ENCODE measurements at regions not wholly inside any gene's neighbourhood (a gene's known extent, or its start where the extent isn't known, plus 50 kb on each side); places are given as distances from the start of the nearest gene placed in this dataset.

DNA sequence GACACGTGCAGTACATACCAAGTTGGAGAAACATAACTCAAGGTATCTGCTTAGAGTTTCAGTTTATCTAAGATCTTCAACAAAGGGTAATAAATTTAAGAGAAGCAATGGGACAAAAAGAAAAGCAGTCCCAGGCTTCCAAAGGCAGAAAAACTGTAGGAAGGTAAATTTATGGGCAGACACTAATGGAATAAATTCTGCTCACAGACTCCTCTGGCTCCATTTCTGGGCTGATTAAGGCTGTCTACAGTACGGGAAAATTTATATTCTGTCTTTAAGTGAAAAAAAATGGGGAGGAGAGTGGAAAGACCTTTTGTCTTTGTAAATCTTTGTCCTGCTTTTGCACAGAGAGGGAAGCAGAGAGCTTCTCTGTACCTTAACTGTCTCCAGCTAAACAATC, 587.5 kb upstream of the IGFBP3 start:
- Mint-ChIP-seq H3K36me3 (ENCODE audit: low read depth) (no peaks in the 10 kb centered on the region), H3K4me1 (ENCODE audit: low read depth) (no peaks in the 10 kb centered on the region), H3K27me3 (ENCODE audit: low read depth) (no peaks in the 10 kb centered on the region), H3K27ac (no peak overlapping the region), H3K9me3 (peaks cover 16% of the 10 kb centered on the region), H3K4me3 (ENCODE audit: low read depth) (no peak overlapping the region)
- DNase-seq (ENCODE audit: low spot score): no peak
- intact Hi-C loops (cut with micrococcal nuclease): no loop called here

DNA sequence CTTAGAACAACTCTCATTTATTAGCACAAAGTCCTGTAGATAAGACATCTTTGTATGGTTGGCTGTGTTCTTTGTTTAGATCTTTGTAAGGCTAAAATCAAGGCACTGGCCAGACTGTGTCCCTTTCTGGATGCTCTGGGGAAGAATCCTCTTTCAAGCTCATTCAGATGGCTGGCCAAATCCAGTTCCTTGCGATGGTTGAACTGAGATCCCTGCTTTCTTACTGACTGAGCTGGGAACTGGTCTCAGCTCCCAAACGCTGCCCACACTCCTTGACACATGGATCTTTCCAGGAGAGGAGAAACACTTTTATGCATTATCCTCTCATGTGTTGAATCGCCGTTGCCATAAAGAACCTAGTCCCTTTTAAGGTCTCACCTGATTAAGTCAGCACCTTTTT, 586.5 kb upstream of the IGFBP3 start:
- Mint-ChIP-seq H3K27ac (no peak overlapping the region), H3K4me3 (ENCODE audit: low read depth) (no peak overlapping the region), H3K36me3 (ENCODE audit: low read depth) (no peaks in the 10 kb centered on the region), H3K4me1 (ENCODE audit: low read depth) (no peaks in the 10 kb centered on the region), H3K27me3 (ENCODE audit: low read depth) (no peaks in the 10 kb centered on the region), H3K9me3 (peaks cover 17% of the 10 kb centered on the region)
- no peak for DNase-seq (ENCODE audit: low spot score)
- intact Hi-C loops (cut with micrococcal nuclease): no loop called here

DNA sequence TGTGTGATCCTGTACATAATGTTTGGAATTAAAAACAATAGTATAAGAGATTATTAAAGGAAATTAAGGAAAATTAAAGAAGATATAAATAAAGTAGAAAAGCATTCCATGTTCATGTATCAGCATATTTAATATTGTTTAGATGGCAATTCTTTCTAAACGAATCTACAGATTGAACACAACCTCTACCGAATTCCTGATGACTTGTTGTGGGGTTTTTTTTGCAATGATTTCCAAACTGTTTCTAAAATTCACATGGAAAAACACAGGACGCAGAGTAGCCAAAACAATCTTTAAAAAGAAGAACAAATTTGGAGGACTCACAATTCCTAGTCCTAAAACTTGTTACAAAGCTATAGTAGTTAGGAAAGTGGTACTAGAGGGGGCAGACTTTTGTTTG, 573.4 kb upstream of the IGFBP3 start:
- Mint-ChIP-seq H3K27ac (no peak overlapping the region), H3K36me3 (ENCODE audit: low read depth) (no peaks in the 10 kb centered on the region), H3K27me3 (ENCODE audit: low read depth) (no peaks in the 10 kb centered on the region), H3K4me3 (ENCODE audit: low read depth) (no peak overlapping the region), H3K4me1 (ENCODE audit: low read depth) (no peaks in the 10 kb centered on the region), H3K9me3 (peaks cover 38% of the 10 kb centered on the region)
- DNase-seq (ENCODE audit: low spot score): no peak
- intact Hi-C loops (cut with micrococcal nuclease): no loop called here

DNA sequence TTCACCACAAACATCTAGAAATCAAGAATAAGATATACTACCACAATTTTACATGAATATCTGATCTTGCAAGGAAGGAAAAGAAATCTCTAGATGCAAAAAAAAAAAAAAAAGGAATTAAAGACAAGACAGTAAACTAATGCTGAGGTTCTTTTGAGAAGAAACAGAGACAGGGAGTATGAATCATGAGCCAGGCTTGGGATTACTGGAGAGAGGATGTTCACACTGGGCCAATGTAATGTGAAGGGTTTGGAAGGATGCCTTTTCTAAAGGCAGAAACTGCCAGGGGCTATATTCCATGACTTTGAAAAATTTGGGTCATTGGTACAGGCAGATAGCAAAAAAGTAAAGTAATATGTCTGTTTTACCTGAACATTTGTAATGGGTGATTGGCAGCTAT, 573.0 kb upstream of the IGFBP3 start:
- intact Hi-C loops (cut with micrococcal nuclease): no loop called here
- no peak for DNase-seq (ENCODE audit: low spot score)
- no peaks in the 10 kb centered on the region for H3K27me3 Mint-ChIP-seq (ENCODE audit: low read depth)

DNA sequence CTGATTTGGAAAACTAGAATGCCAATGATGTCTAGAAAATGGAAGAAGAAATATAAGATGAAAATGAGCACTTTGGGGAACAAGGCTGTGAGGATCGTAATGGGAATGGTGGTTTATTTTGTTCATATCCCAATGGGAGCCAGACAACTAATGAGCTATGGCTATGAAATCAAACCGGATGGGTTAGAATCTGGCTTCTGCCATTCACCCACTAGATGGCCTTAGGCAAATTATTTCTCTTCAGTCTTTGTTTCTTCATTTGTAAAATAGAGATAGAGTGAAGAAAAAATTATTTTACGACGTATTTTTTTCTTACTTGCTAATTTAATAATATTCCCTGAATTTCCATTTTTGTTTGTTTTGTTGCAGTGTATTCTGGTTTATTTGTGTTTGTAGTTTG, 572.1 kb upstream of the IGFBP3 start:
- Mint-ChIP-seq H3K36me3 (ENCODE audit: low read depth) (no peaks in the 10 kb centered on the region), H3K4me3 (ENCODE audit: low read depth) (no peak overlapping the region), H3K9me3 (peaks cover 30% of the 10 kb centered on the region), H3K4me1 (ENCODE audit: low read depth) (no peaks in the 10 kb centered on the region), H3K27me3 (ENCODE audit: low read depth) (no peaks in the 10 kb centered on the region), H3K27ac (no peak overlapping the region)
- DNase-seq (ENCODE audit: low spot score): no peak
- intact Hi-C loops (cut with micrococcal nuclease): no loop called here

More for the DNA sequence above, 573.0 kb upstream of the IGFBP3 start:
- Mint-ChIP-seq H3K4me1 (ENCODE audit: low read depth) (no peaks in the 10 kb centered on the region), H3K36me3 (ENCODE audit: low read depth) (no peaks in the 10 kb centered on the region), H3K27ac (no peak overlapping the region), H3K9me3 (peaks cover 37% of the 10 kb centered on the region), H3K4me3 (ENCODE audit: low read depth) (no peak overlapping the region)

DNA sequence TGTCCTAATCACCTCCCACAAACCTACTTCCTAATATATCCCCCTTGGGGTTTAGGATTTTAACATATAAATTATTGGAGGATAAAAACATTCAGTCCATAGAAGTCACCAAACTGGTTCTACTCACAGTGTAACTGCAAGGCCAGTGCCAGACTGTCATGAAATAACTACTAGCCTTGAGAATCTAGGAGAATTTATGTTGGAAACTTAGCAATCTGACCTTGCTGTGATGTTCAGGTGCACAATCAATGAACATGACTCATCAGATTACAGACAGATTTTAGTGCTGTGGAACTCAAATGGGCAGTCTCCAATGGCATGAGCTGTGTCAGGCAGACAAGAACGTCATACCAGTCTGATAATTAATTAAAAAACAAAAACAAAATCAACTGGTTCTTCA, 571.4 kb upstream of the IGFBP3 start:
- H3K4me3 Mint-ChIP-seq (ENCODE audit: low read depth): no peak overlapping the region
- peaks cover 26% of the 10 kb centered on the region for H3K9me3 Mint-ChIP-seq
- no peaks in the 10 kb centered on the region for H3K27me3 Mint-ChIP-seq (ENCODE audit: low read depth)
- no peak for DNase-seq (ENCODE audit: low spot score)
- H3K36me3 Mint-ChIP-seq (ENCODE audit: low read depth): no peaks in the 10 kb centered on the region
- H3K27ac Mint-ChIP-seq: no peak overlapping the region
- H3K4me1 Mint-ChIP-seq (ENCODE audit: low read depth): no peaks in the 10 kb centered on the region
- intact Hi-C loops (cut with micrococcal nuclease): no loop called here

DNA sequence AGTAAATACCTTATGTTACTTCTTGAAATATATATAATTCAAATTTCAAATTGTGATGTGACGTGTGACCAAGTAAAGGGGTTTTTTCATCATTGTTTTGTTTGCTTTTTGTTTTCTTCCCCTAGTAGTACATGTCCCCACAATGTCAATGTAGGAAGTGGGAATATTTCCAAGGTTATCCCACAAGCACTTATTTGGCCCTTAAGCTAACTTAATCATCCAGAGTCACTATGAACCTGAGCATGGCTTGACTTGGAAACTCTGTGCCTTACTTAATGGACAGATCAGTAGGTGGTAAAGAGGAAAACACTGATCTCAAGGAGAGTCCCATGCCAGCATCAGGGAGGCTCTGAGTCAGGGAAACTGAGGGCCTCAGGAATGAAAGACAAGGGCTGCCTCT, 569.3 kb upstream of the IGFBP3 start:
- H3K27me3 Mint-ChIP-seq (ENCODE audit: low read depth): no peaks in the 10 kb centered on the region
- H3K36me3 Mint-ChIP-seq (ENCODE audit: low read depth): no peaks in the 10 kb centered on the region
- H3K9me3 Mint-ChIP-seq: peaks cover 17% of the 10 kb centered on the region
- intact Hi-C loops (cut with micrococcal nuclease): no loop called here
- no peak overlapping the region for H3K27ac Mint-ChIP-seq
- no peaks in the 10 kb centered on the region for H3K4me1 Mint-ChIP-seq (ENCODE audit: low read depth)
- H3K4me3 Mint-ChIP-seq (ENCODE audit: low read depth): no peak overlapping the region
- DNase-seq (ENCODE audit: low spot score): no peak

DNA sequence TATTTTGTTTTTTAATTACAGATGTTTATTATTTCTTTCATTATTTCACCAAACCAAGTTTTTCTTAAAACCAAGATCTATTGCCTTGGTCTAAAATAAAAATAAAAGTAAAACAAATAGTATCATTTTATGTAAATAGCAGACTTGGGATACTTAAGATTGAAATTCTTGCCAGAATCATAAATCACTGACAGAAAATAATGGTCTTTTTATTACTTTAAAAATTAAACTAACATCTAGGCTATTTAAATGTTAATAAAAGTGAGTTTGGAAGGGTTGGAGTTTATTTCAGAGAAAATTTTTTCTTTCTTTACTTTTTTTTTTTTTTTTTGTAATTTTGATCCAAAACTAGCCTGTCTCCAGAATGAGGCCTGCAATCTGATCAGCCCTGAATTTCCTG, 568.0 kb upstream of the IGFBP3 start:
- intact Hi-C loops (cut with micrococcal nuclease): no loop called here
- Mint-ChIP-seq H3K4me3 (ENCODE audit: low read depth) (no peak overlapping the region), H3K27ac (no peak overlapping the region), H3K9me3 (peaks cover 17% of the 10 kb centered on the region), H3K36me3 (ENCODE audit: low read depth) (no peaks in the 10 kb centered on the region), H3K27me3 (ENCODE audit: low read depth) (no peaks in the 10 kb centered on the region), H3K4me1 (ENCODE audit: low read depth) (no peaks in the 10 kb centered on the region)
- DNase-seq (ENCODE audit: low spot score): no peak

DNA sequence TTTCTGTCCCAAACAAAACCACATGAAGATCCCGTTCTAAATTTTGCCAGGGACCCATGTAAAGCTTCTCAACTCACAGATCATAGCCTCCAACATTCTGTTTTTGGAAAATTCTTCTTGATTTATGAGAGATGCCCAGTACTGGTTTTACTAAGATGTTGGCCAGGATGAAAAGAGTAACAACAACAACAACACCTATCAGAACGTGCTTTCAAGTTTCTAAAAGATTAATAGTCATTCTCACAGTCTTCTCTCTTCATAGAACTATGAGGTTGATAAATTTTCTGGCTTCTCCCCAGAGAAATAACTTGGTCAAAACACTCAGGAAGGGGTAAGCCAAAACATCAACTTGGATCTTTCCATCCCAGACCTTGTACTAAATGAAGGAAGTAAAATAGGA, 567.5 kb upstream of the IGFBP3 start:
- no peak for DNase-seq (ENCODE audit: low spot score)
- Mint-ChIP-seq H3K4me1 (ENCODE audit: low read depth) (no peaks in the 10 kb centered on the region), H3K9me3 (peaks cover 20% of the 10 kb centered on the region), H3K36me3 (ENCODE audit: low read depth) (no peaks in the 10 kb centered on the region), H3K27ac (no peak overlapping the region), H3K4me3 (ENCODE audit: low read depth) (no peak overlapping the region), H3K27me3 (ENCODE audit: low read depth) (no peaks in the 10 kb centered on the region)
- intact Hi-C loops (cut with micrococcal nuclease): no loop called here

DNA sequence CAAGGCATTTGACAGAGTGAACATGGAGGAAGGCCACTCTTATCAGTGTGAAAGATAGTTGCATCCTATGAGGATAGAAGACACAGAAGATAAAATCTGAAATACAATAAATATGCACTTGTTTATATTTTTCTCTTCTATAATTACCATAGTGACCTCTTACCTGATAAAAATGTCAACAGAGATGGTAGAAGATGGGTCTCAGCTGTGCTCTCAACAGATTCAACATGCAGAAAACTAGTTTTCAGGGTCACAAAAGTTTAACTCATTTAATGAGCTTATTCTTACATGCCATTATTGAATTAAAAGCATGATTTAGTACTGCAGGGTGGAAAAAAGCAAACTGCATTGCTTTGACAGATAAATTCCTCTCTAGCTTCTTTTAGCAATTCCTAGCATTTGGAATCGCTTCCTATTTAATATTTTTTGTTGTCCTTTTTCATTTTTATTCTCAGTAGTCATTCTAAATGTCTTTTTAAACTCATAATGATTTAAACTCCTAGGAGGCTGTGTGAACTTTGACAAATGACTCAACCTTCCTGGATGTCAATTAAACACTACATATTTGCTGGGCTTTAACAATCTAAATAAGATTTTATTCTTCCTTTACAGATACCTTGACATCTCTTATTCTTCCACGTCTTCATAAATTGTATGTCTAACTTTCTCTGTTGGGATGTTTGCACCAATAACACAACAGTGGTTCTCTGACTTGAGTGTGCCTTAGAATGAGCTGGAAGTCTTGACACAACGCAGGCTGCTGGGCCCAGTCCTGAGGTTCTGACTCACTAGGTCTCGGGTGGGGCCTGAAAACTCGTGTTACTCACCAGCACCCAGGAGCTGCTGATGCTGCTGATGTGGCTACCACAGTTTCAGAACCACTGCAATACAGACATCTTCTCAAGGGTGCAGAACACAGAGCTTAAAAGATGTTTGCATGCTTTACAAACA, 565.5 kb upstream of the IGFBP3 start:
- H3K4me1 Mint-ChIP-seq (ENCODE audit: low read depth): no peaks in the 10 kb centered on the region
- intact Hi-C loops (cut with micrococcal nuclease): no loop called here
- peaks cover 13% of the 10 kb centered on the region for H3K9me3 Mint-ChIP-seq
- no peak overlapping the region for H3K27ac Mint-ChIP-seq
- H3K36me3 Mint-ChIP-seq (ENCODE audit: low read depth): no peaks in the 10 kb centered on the region
- no peak for DNase-seq (ENCODE audit: low spot score)
- no peak overlapping the region for H3K4me3 Mint-ChIP-seq (ENCODE audit: low read depth)
- no peaks in the 10 kb centered on the region for H3K27me3 Mint-ChIP-seq (ENCODE audit: low read depth)

DNA sequence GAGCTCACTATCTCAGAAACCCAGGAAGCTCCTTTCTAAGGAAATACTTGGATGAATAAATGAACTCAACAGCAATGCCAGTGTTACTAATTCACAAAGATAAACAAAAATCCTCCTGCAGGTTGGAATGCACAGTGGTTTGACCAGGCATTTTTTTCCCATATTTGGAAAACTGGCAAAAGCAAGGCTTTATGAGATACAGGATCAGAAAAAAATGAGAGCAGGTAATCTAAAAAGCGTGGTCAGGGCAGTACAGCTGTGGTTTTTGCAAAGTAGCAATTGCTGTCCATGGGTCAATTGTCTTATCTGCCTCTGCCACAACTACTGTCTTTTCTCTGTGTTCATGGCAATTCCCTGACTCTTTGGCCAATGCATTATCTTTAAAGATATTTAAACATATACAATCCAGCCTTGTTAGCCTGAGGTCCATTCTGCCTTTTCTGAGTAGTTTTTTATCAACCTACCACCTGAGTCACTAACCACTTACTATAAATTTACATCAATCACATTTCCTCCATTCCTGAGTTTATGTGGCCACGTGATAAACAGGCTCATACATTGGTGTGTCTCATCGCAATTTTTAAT, 564.5 kb upstream of the IGFBP3 start:
- Mint-ChIP-seq H3K27ac (no peak overlapping the region), H3K4me3 (ENCODE audit: low read depth) (no peak overlapping the region), H3K36me3 (ENCODE audit: low read depth) (no peaks in the 10 kb centered on the region), H3K9me3 (peaks cover 9% of the 10 kb centered on the region), H3K4me1 (ENCODE audit: low read depth) (no peaks in the 10 kb centered on the region), H3K27me3 (ENCODE audit: low read depth) (no peaks in the 10 kb centered on the region)
- DNase-seq (ENCODE audit: low spot score): no peak
- intact Hi-C loops (cut with micrococcal nuclease): no loop called here

DNA sequence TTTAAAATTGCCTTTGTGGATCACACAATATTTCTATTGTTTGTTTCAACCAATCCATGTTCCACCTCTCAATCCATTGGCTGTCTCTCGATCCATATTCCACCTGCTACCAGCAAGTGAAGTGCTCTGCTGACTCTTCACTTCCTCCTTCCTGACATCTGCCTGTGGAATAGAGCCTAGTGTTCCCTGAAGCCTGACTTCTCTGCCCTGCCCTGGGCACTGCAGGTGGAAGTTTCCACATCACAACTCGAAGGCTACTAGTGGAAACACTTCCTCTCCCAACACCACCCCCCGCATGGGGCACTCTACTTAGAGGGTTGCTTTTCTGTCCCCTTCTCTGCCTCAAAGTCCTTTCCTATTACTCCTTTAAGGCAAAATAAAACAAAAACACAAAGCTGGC, 563.8 kb upstream of the IGFBP3 start:
- intact Hi-C loops (cut with micrococcal nuclease): no loop called here
- Mint-ChIP-seq H3K27ac (no peak overlapping the region), H3K4me3 (ENCODE audit: low read depth) (no peak overlapping the region), H3K9me3 (peaks cover 9% of the 10 kb centered on the region), H3K4me1 (ENCODE audit: low read depth) (no peaks in the 10 kb centered on the region), H3K36me3 (ENCODE audit: low read depth) (no peaks in the 10 kb centered on the region), H3K27me3 (ENCODE audit: low read depth) (no peaks in the 10 kb centered on the region)
- DNase-seq (ENCODE audit: low spot score): no peak

DNA sequence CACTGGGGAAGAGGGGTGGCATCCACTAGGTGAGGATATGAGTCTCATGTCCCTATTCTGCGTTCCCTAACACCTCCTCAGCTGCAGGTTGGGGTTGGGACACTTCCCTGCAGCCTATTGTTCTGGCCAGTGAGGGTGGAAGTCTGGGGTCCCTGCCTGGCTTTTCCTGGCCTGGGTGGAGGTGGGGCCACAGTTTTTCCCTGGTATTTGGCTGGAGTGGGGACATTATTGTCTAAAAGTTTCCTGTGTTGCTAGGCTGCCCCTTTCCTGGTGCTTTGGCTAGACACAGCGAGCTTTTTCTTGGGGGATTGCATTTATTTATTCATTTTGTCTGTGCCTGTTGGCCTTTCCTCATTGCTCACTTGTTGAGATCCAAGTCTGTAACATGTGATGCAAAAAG, 559.5 kb upstream of the IGFBP3 start:
- intact Hi-C loops (cut with micrococcal nuclease): no loop called here
- no peaks in the 10 kb centered on the region for H3K27me3 Mint-ChIP-seq (ENCODE audit: low read depth)
- H3K4me3 Mint-ChIP-seq (ENCODE audit: low read depth): no peak overlapping the region
- no peak for DNase-seq (ENCODE audit: low spot score)
- no peaks in the 10 kb centered on the region for H3K36me3 Mint-ChIP-seq (ENCODE audit: low read depth)
- no peak overlapping the region for H3K27ac Mint-ChIP-seq
- H3K4me1 Mint-ChIP-seq (ENCODE audit: low read depth): no peaks in the 10 kb centered on the region
- peaks cover 22% of the 10 kb centered on the region for H3K9me3 Mint-ChIP-seq
